MCF 10A (cell line): ENCODE measurements at regions not wholly inside any gene's neighbourhood (a gene's known extent, or its start where the extent isn't known, plus 50 kb on each side); places are given as distances from the start of the nearest gene placed in this dataset.

Experiments used
- BruUV-seq: library from RNA; stranded (reverse); fragments of 400-500 nt; replicated peaks from 2 replicates; lab custom pipeline; 2021; lab: Mats Ljungman, UMichigan
- CTCF ChIA-PET: fragments of 300-600 bp; sonication (Branson Sonifier 250); formaldehyde crosslinking; extraction: SDS; loops from one replicate; lab custom pipeline; 2021; ENCODE audit warnings: antibody characterized with exemption, inconsistent platforms; lab: Yijun Ruan, JAX
- POLR2A ChIA-PET: fragments of 300-600, 350-650 bp; sonication (Branson Sonifier 250); formaldehyde crosslinking; extraction: SDS; loops from one replicate; lab custom pipeline; 2020; ENCODE audit warnings: antibody characterized with exemption, inconsistent platforms; lab: Yijun Ruan, JAX
- DNase-seq: peaks from one replicate; pipeline ENCODE4 v3.0.0-alpha.2; 2018; ENCODE audit not compliant: unreplicated experiment
- H3K27ac Mint-ChIP-seq: one replicate; pipeline ENCODE4 v1.8.0; 2022; ENCODE audit warnings: mild to moderate bottlenecking, low read depth, mixed read lengths; ENCODE audit not compliant: unreplicated experiment
- H3K27me3 Mint-ChIP-seq: one replicate; pipeline ENCODE4 v1.8.0; 2022; ENCODE audit warnings: mixed read lengths; ENCODE audit not compliant: insufficient read depth, unreplicated experiment
- H3K36me3 Mint-ChIP-seq: one replicate; pipeline ENCODE4 v1.8.0; 2022; ENCODE audit warnings: mild to moderate bottlenecking, moderate library complexity, mixed read lengths; ENCODE audit not compliant: insufficient read depth, unreplicated experiment
- H3K4me1 Mint-ChIP-seq: one replicate; pipeline ENCODE4 v1.8.0; 2022; ENCODE audit warnings: mixed read lengths; ENCODE audit not compliant: insufficient read depth, unreplicated experiment
- H3K4me3 Mint-ChIP-seq: one replicate; pipeline ENCODE4 v1.8.0; 2022; ENCODE audit warnings: mild to moderate bottlenecking, moderate library complexity, mixed read lengths; ENCODE audit not compliant: unreplicated experiment
- H3K9me3 Mint-ChIP-seq: one replicate; pipeline ENCODE4 v1.8.0; 2022; ENCODE audit warnings: mixed read lengths; ENCODE audit not compliant: unreplicated experiment
- intact Hi-C: fragments of 100-400 bp; cut with micrococcal nuclease; formaldehyde crosslinking; loops from 2 replicates; pipeline ENCODE4 v1.14.1; 2022
- TF ChIP-seq, protein P1 (sequence below): fragments of 200-600 bp; IDR thresholded peaks from one replicate; pipeline ENCODE4 v1.8.0; 2022; ENCODE audit warnings: antibody characterized with exemption, mild to moderate bottlenecking; ENCODE audit not compliant: unreplicated experiment

DNA sequence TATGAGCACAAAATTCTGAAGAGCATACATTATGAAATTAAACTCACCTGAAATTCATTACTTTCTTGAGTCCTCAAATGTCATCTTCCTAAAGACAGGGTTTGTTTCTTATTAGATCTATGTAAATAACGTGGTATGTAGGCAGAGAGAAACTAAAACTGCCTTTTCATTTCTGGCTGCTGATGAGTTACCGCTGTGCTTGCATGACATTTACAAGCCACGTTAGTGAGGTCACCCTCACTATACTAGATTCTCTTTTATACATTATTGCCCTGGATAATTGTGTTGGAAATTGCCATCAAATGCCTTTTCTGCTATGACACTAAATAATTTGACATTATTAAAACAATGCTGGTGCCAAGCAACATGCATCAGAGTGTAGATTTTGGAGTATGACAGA, 748.3 kb upstream of the ANO3 start:
- TF ChIP-seq, protein P1, sequence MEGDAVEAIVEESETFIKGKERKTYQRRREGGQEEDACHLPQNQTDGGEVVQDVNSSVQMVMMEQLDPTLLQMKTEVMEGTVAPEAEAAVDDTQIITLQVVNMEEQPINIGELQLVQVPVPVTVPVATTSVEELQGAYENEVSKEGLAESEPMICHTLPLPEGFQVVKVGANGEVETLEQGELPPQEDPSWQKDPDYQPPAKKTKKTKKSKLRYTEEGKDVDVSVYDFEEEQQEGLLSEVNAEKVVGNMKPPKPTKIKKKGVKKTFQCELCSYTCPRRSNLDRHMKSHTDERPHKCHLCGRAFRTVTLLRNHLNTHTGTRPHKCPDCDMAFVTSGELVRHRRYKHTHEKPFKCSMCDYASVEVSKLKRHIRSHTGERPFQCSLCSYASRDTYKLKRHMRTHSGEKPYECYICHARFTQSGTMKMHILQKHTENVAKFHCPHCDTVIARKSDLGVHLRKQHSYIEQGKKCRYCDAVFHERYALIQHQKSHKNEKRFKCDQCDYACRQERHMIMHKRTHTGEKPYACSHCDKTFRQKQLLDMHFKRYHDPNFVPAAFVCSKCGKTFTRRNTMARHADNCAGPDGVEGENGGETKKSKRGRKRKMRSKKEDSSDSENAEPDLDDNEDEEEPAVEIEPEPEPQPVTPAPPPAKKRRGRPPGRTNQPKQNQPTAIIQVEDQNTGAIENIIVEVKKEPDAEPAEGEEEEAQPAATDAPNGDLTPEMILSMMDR = no peak
- Mint-ChIP-seq H3K9me3 (no peaks in the 10 kb centered on the region), H3K36me3 (no peaks in the 10 kb centered on the region), H3K27ac (no peak overlapping the region), H3K27me3 (no peaks in the 10 kb centered on the region), H3K4me3 (no peak overlapping the region), H3K4me1 (no peaks in the 10 kb centered on the region)
- DNase-seq = no peak
- ChIA-PET CTCF (interaction anchor here (0.7 kb wide), 1 partner anchor 511 kb away, joined by 4 read pairs; no protein-coding TSS in a partner anchor), POLR2A (no interaction called here)
- no TSS peak for BruUV-seq
- intact Hi-C loops = loop anchor here (10.0 kb wide), 1 partner anchor 469 kb away; no protein-coding TSS in a partner anchor

- Mint-ChIP-seq H3K27me3 (no peaks in the 10 kb centered on the region), H3K9me3 (no peaks in the 10 kb centered on the region), H3K36me3 (no peaks in the 10 kb centered on the region), H3K4me3 (no peak overlapping the region), H3K27ac (no peak overlapping the region), H3K4me1 (no peaks in the 10 kb centered on the region)
- ChIA-PET POLR2A (no interaction called here), CTCF (interaction anchor here (0.7 kb wide), 2 partner anchors 61 to 642 kb away, joined by 3 to 4 read pairs; no protein-coding TSS in a partner anchor)
- BruUV-seq = no TSS peak
- TF ChIP-seq, protein P1 = no peak
- intact Hi-C loops = loop anchor here (10.0 kb wide), 1 partner anchor 473 kb away; no protein-coding TSS in a partner anchor
- DNase-seq = peak; percentile 0
Measured at GRCh38 chr11:25587496-25587895, 744.4 kb upstream of the ANO3 start.

DNA sequence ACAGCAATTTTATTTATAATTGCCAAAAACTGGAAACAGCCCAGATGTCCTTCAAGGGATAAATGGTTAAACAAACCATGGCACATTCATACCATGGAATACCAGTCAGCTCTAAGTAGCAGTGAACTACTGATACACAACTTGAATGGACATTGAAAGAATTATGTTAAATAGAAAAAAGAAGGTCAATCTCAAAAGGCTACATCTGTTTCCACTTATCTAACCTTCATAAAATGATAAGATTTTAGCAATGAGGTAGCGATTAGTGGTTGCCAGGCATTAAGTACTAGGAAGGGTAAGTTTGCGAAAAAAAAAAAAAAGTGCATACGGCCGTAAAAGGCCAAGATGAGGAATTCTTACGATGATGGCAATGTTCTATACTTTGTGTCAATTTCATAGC, 738.7 kb upstream of the ANO3 start:
- ChIA-PET CTCF (interaction anchor here (0.7 kb wide), 1 partner anchor 241 kb away, joined by 3 read pairs; no protein-coding TSS in a partner anchor), POLR2A (no interaction called here)
- intact Hi-C loops = no loop called here
- Mint-ChIP-seq H3K27me3 (no peaks in the 10 kb centered on the region), H3K4me3 (no peak overlapping the region), H3K4me1 (no peaks in the 10 kb centered on the region), H3K36me3 (no peaks in the 10 kb centered on the region), H3K27ac (no peak overlapping the region), H3K9me3 (no peaks in the 10 kb centered on the region)
- TF ChIP-seq, protein P1 = no peak
- no TSS peak for BruUV-seq
- DNase-seq = no peak

DNA sequence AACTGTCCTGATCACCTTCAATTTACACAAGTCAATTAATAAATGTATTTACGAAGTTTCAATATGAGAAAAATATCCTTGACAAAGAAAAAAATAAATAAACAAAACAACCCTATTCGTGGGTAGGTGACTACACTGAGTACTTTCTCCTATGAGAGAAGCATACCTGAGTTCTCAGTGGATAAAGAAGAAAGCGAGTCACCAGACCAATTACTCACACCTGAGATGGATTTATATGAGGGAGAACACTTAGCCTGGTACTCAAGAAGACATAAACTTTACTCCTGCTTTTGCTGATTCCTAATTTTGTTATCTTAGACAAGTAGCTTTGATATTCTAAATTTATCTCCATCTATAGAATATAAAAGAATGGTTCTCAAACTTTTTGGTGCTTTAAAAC, 735.2 kb upstream of the ANO3 start:
- no peaks in the 10 kb centered on the region for H3K27me3 Mint-ChIP-seq
- TF ChIP-seq, protein P1 = no peak
- no peaks in the 10 kb centered on the region for H3K9me3 Mint-ChIP-seq
- no peak for DNase-seq
- H3K27ac Mint-ChIP-seq = no peak overlapping the region
- ChIA-PET POLR2A (no interaction called here), CTCF (no interaction called here)
- no peaks in the 10 kb centered on the region for H3K36me3 Mint-ChIP-seq
- intact Hi-C loops = no loop called here
- H3K4me3 Mint-ChIP-seq = no peak overlapping the region
- BruUV-seq = no TSS peak
- no peaks in the 10 kb centered on the region for H3K4me1 Mint-ChIP-seq
